HepG2 (cell line): ENCODE measurements at regions not wholly inside any gene's neighbourhood (a gene's known extent, or its start where the extent isn't known, plus 50 kb on each side); places are given as distances from the start of the nearest gene placed in this dataset.
A peak's percentile ranks its signal among the peaks of the same experiment; 100 is the strongest.

Experiments used
- ATAC-seq: fragments of 200-7000 bp; cut with Tn5 transposase; 3 replicates; pipeline ENCODE4 v1.9.1; 2020; ENCODE audit warnings: mild to moderate bottlenecking, moderate library complexity
- BruUV-seq: library from RNA; stranded (reverse); fragments of 400-500 nt; replicated peaks from 2 replicates; lab custom pipeline; 2021; lab: Mats Ljungman, UMichigan
- CTCF ChIA-PET: fragments of 300-600 bp; formaldehyde crosslinking; extraction: SDS; loops from one replicate; lab custom pipeline; 2021; ENCODE audit warnings: low total read pairs, inconsistent platforms, low intra/inter-chr PET ratio; lab: Yijun Ruan, JAX
- POLR2A ChIA-PET: fragments of 350-600 bp; sonication (Branson Sonifier 250); formaldehyde crosslinking; loops from one replicate; lab custom pipeline; 2020; ENCODE audit warnings: antibody characterized with exemption, inconsistent platforms; lab: Yijun Ruan, JAX
- DNase-seq: peaks from one replicate; pipeline ENCODE4 v3.0.0-alpha.2; 2015; ENCODE audit warnings: low spot score
- FAIRE-seq: peaks from 3 replicates; lab custom pipeline; 2011; peaks lifted over from hg19 to GRCh38; lab: Jason Lieb, UNC
- H2AFZ ChIP-seq: one replicate; pipeline ENCODE4 v1.6.1; 2011; ENCODE audit warnings: low read length, inconsistent platforms
- H3K27ac ChIP-seq: fragments of 300-600 bp; 3 replicates; pipeline ENCODE4 v1.8.0; 2011; ENCODE audit warnings: mixed run types, mild to moderate bottlenecking, mixed read lengths, low read length, inconsistent platforms; ENCODE audit not compliant: insufficient read depth; ENCODE audit errors: extremely low read length
- H3K27me3 ChIP-seq, 2 experiments: fragments of 200-600 bp in 1 of 2; 2 replicates in 1 of 2; 3 replicates in 1 of 2; pipeline versions ENCODE4 v1.6.0 to v1.8.0; 2011; ENCODE audit warnings: low read length in 2 of 2, mild to moderate bottlenecking in 2 of 2, moderate library complexity in 2 of 2, inconsistent platforms in 1 of 2; ENCODE audit not compliant: insufficient read depth in 2 of 2, control insufficient read depth in 1 of 2
- H3K36me3 ChIP-seq, 2 experiments: fragments of 200-600 bp in 1 of 2; replicated peaks in 1 of 2; 2 replicates in 1 of 2; 3 replicates in 1 of 2; pipeline versions ENCODE4 v1.5.1 to v1.8.0; 2011; ENCODE audit warnings: low read length in 2 of 2, inconsistent platforms in 1 of 2; ENCODE audit not compliant: insufficient read depth in 2 of 2, control insufficient read depth in 1 of 2
- H3K4me1 ChIP-seq: 2 replicates; pipeline ENCODE4 v1.5.1; 2012; ENCODE audit warnings: low read length, inconsistent platforms; ENCODE audit not compliant: insufficient read depth
- H3K4me2 ChIP-seq: 2 replicates; pipeline ENCODE4 v1.6.0; 2011; ENCODE audit warnings: low read depth, low read length, inconsistent platforms
- H3K4me3 ChIP-seq, 3 experiments: fragments of 200-600 bp in 1 of 3; sonication (generic), shearing (Covaris generic) in 1 of 3; replicated peaks in 1 of 3; 2 replicates each; pipeline ENCODE4 v1.5.1; 2011 to 2016; ENCODE audit warnings: low read length in 3 of 3, inconsistent platforms in 2 of 3, low read depth in 2 of 3, mild to moderate bottlenecking in 2 of 3, control low read depth in 1 of 3, mixed read lengths in 1 of 3; ENCODE audit not compliant: insufficient read depth in 1 of 3
- H3K79me2 ChIP-seq: one replicate; pipeline ENCODE4 v1.6.1; 2011; ENCODE audit warnings: low read length, inconsistent platforms; ENCODE audit not compliant: insufficient read depth
- H3K9ac ChIP-seq: 2 replicates; pipeline ENCODE4 v1.6.0; 2011; ENCODE audit warnings: mild to moderate bottlenecking, low read depth, low read length, inconsistent platforms; ENCODE audit not compliant: insufficient read depth
- H3K9me3 ChIP-seq: 2 replicates; pipeline ENCODE4 v1.5.1; 2012; ENCODE audit warnings: mild to moderate bottlenecking, low read length
- H4K20me1 ChIP-seq: 2 replicates; pipeline ENCODE4 v1.6.0; 2011; ENCODE audit warnings: inconsistent platforms, mild to moderate bottlenecking, low read length, moderate library complexity; ENCODE audit not compliant: insufficient read depth
- ARNTL ChIP-seq: sonication (generic); formaldehyde crosslinking; IDR thresholded peaks from 2 replicates; pipeline ENCODE4 v1.4.0; 2020; ENCODE audit warnings: mild to moderate bottlenecking, missing genetic modification reagents
- ATF7 ChIP-seq, 2 experiments: fragments of 450-650 bp in 1 of 2; sonication (generic) in 1 of 2; formaldehyde crosslinking in 1 of 2; IDR thresholded peaks; 2 replicates each; pipeline versions ENCODE4 v1.4.0 to v1.6.1; 2016 to 2020; ENCODE audit warnings: antibody characterized with exemption in 1 of 2, mild to moderate bottlenecking in 1 of 2, missing genetic modification reagents in 1 of 2
- CEBPB ChIP-seq: IDR thresholded peaks from 2 replicates; pipeline ENCODE4 v1.6.1; 2011; ENCODE audit warnings: low read depth, low read length, improper control_type of control experiment, borderline replicate concordance
- CEBPG ChIP-seq: IDR thresholded peaks from 2 replicates; pipeline ENCODE4 v1.6.1; 2016
- CREM ChIP-seq, 2 experiments: sonication (generic) in 1 of 2; formaldehyde crosslinking in 1 of 2; IDR thresholded peaks; 2 replicates each; pipeline versions ENCODE4 v1.4.0 to v1.6.1; 2016 to 2020; ENCODE audit warnings: antibody characterized with exemption in 1 of 2, mild to moderate bottlenecking in 1 of 2, missing genetic modification reagents in 1 of 2
- HOXA5 ChIP-seq: sonication (generic); formaldehyde crosslinking; IDR thresholded peaks from 2 replicates; pipeline ENCODE4 v1.4.0; 2020; ENCODE audit warnings: missing genetic modification reagents
- KDM1A ChIP-seq: IDR thresholded peaks from 2 replicates; pipeline ENCODE4 v1.6.1; 2016; ENCODE audit warnings: missing compliant biosample characterization
- MAFG ChIP-seq: sonication (generic); formaldehyde crosslinking; IDR thresholded peaks from 2 replicates; pipeline ENCODE4 v1.5.1; 2020; ENCODE audit warnings: mild to moderate bottlenecking, missing genetic modification reagents
- NONO ChIP-seq, 2 experiments: fragments of 450-650 bp in 1 of 2; sonication (generic) in 1 of 2; formaldehyde crosslinking in 1 of 2; IDR thresholded peaks in 1 of 2; conservative IDR thresholded peaks in 1 of 2; 2 replicates each; pipeline versions ENCODE4 v1.6.1 to v1.8.0; 2017 to 2022; ENCODE audit warnings: mild to moderate bottlenecking in 1 of 2, missing genetic modification reagents in 1 of 2, moderate library complexity in 1 of 2
- NR3C1 ChIP-seq: sonication (generic); formaldehyde crosslinking; IDR thresholded peaks from 2 replicates; pipeline ENCODE4 v1.4.0; 2020; ENCODE audit warnings: missing genetic modification reagents
- PHF5A ChIP-seq: IDR thresholded peaks from one replicate; pipeline ENCODE4 v1.6.1; 2018; ENCODE audit warnings: low read depth, missing genetic modification reagents; ENCODE audit not compliant: unreplicated experiment
- RORA ChIP-seq: sonication (generic); formaldehyde crosslinking; IDR thresholded peaks from 2 replicates; pipeline ENCODE4 v1.5.0; 2020; ENCODE audit warnings: mild to moderate bottlenecking, missing genetic modification reagents, moderate library complexity
- WIZ ChIP-seq: sonication (generic); formaldehyde crosslinking; IDR thresholded peaks from 2 replicates; pipeline ENCODE4 v1.5.1; 2020; ENCODE audit warnings: mild to moderate bottlenecking, missing genetic modification reagents
- ZBTB3 ChIP-seq: sonication (generic); formaldehyde crosslinking; IDR thresholded peaks from 2 replicates; pipeline ENCODE4 v1.4.0; 2020; ENCODE audit warnings: low read depth, mild to moderate bottlenecking, moderate library complexity, missing genetic modification reagents, borderline replicate concordance
- ZFP37 ChIP-seq: sonication (generic); formaldehyde crosslinking; IDR thresholded peaks from 2 replicates; pipeline ENCODE4 v1.4.0; 2020; ENCODE audit warnings: missing genetic modification reagents, borderline replicate concordance
- ZFP82 ChIP-seq: sonication (generic); formaldehyde crosslinking; IDR thresholded peaks from 2 replicates; pipeline ENCODE4 v1.5.1; 2020; ENCODE audit warnings: mild to moderate bottlenecking, missing genetic modification reagents, borderline replicate concordance
- ZNF253 ChIP-seq: sonication (generic); formaldehyde crosslinking; IDR thresholded peaks from 2 replicates; pipeline ENCODE4 v1.8.0; 2022; ENCODE audit warnings: mild to moderate bottlenecking, missing genetic modification reagents, borderline replicate concordance
- ZNF34 ChIP-seq: sonication (generic); formaldehyde crosslinking; IDR thresholded peaks from 2 replicates; pipeline ENCODE4 v1.4.0; 2020; ENCODE audit warnings: mild to moderate bottlenecking, missing genetic modification reagents, borderline replicate concordance
- ZNF343 ChIP-seq: sonication (generic); formaldehyde crosslinking; IDR thresholded peaks from 2 replicates; pipeline ENCODE4 v1.4.0; 2020; ENCODE audit warnings: mild to moderate bottlenecking, missing genetic modification reagents
- ZNF644 ChIP-seq: IDR thresholded peaks from 2 replicates; pipeline ENCODE4 v1.6.1; 2016; ENCODE audit warnings: low read depth
- WGBS: methylation state at CpG from one replicate; pipeline ENCODE4 v1.1.6; 2017; ENCODE audit warnings: low lambda C conversion rate; 5-methylcytosine and 5-hydroxymethylcytosine counted together
- in situ Hi-C: cut with HindIII; loops from 2 replicates; pipeline ENCODE4 v1.10.0; 2017; ENCODE audit warnings: low pct_unique_long_range_greater_than_20kb; ENCODE audit not compliant: extremely low pct_ligation_motif_present
- intact Hi-C: fragments of 100-400 bp; cut with micrococcal nuclease; formaldehyde crosslinking; loops from one replicate; pipeline ENCODE4 v1.10.0; 2022; ENCODE audit not compliant: unreplicated experiment
- TF ChIP-seq, protein P1 (sequence below), 2 experiments: fragments of 450-650 bp in 1 of 2; sonication (generic) in 1 of 2; formaldehyde crosslinking; IDR thresholded peaks; 2 replicates each; pipeline versions ENCODE4 v1.5.0 to v1.8.0; 2020 to 2022; ENCODE audit warnings: mild to moderate bottlenecking in 1 of 2, missing genetic modification reagents in 1 of 2
- TF ChIP-seq, protein P2 (sequence below): IDR thresholded peaks from 2 replicates; pipeline ENCODE4 v1.6.1; 2016; ENCODE audit warnings: low read depth, control low read depth
- TF ChIP-seq, protein P3 (sequence below): IDR thresholded peaks from 2 replicates; pipeline ENCODE4 v1.6.1; 2016

DNA sequence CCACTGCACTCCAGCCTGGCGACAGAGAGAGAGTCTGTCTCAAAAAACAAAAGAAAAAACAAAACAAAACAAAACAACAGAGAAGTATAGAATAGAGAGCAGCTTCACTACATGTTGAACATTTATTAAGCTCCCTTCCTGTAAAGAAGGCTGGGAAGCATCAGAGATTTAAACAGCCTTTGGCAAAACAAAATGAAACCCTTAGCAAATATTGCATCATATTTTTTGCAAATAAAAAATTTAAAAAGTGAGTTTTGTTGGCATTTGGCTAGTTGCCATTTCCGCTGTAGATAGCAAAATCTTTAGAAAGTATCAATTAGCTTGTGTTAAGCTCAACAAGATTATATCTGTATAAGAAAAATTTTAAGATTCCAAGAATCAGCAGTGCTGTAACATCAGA lies 151.2 kb downstream of the SERPINI1 start:
- H3K4me3 ChIP-seq = no peak overlapping the region
- no TSS peak for BruUV-seq
- no peak overlapping the region for H2AFZ ChIP-seq
- H3K9ac ChIP-seq = no peak overlapping the region
- FAIRE-seq = no peak
- DNase-seq = no peak
- in situ Hi-C loops (no loop called here), intact Hi-C loops (no loop called here)
- ATAC-seq = no peak
- no peaks in the 10 kb centered on the region for H3K9me3 ChIP-seq
- H3K36me3 ChIP-seq = no peaks in the 10 kb centered on the region
- H3K79me2 ChIP-seq = no peaks in the 10 kb centered on the region
- no peaks in the 10 kb centered on the region; a peak in 1 of 5 replicates for H3K27me3 ChIP-seq
- peaks cover 12% of the 10 kb centered on the region for H3K4me1 ChIP-seq
- WGBS = 26% methylated on average over 2 of the region's 2 CpGs
- peak overlapping the region; percentile 6; the same call in 1 of the 2 replicates for H3K4me2 ChIP-seq
- CTCF ChIA-PET = no interaction called here
- no peaks in the 10 kb centered on the region for H4K20me1 ChIP-seq
- no peak overlapping the region for H3K27ac ChIP-seq
- POLR2A ChIA-PET = no interaction called here
- no peak for TF ChIP-seq ZFP37
- no peak for TF ChIP-seq ZNF343
- TF ChIP-seq, protein P1, sequence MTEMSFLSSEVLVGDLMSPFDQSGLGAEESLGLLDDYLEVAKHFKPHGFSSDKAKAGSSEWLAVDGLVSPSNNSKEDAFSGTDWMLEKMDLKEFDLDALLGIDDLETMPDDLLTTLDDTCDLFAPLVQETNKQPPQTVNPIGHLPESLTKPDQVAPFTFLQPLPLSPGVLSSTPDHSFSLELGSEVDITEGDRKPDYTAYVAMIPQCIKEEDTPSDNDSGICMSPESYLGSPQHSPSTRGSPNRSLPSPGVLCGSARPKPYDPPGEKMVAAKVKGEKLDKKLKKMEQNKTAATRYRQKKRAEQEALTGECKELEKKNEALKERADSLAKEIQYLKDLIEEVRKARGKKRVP (CRISPR knock-in tag; IDR thresholded peaks at IDR 0.05) = peak in 1 of 2 experiments; percentile 91; a peak in 2 of 4 replicates
- no peak for TF ChIP-seq CREM (IDR thresholded peaks at IDR 0.05)
- no peak for TF ChIP-seq CREM (CRISPR knock-in tag; IDR thresholded peaks at IDR 0.05)
- TF ChIP-seq ZNF34 = no peak
- no peak for TF ChIP-seq ZNF253 (CRISPR knock-in tag)
- no peak for TF ChIP-seq WIZ (CRISPR knock-in tag)
- no peak for TF ChIP-seq ZFP82 (CRISPR knock-in tag)
- TF ChIP-seq RORA (CRISPR knock-in tag) = no peak
- TF ChIP-seq ATF7 (IDR thresholded peaks at IDR 0.05) = peak; percentile 42; the same call in 1 of the 2 replicates
- no peak for TF ChIP-seq ATF7 (CRISPR knock-in tag; IDR thresholded peaks at IDR 0.05)
- TF ChIP-seq, protein P2, sequence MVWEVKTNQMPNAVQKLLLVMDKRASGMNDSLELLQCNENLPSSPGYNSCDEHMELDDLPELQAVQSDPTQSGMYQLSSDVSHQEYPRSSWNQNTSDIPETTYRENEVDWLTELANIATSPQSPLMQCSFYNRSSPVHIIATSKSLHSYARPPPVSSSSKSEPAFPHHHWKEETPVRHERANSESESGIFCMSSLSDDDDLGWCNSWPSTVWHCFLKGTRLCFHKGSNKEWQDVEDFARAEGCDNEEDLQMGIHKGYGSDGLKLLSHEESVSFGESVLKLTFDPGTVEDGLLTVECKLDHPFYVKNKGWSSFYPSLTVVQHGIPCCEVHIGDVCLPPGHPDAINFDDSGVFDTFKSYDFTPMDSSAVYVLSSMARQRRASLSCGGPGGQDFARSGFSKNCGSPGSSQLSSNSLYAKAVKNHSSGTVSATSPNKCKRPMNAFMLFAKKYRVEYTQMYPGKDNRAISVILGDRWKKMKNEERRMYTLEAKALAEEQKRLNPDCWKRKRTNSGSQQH (CRISPR knock-in tag) = no peak
- TF ChIP-seq, protein P3, sequence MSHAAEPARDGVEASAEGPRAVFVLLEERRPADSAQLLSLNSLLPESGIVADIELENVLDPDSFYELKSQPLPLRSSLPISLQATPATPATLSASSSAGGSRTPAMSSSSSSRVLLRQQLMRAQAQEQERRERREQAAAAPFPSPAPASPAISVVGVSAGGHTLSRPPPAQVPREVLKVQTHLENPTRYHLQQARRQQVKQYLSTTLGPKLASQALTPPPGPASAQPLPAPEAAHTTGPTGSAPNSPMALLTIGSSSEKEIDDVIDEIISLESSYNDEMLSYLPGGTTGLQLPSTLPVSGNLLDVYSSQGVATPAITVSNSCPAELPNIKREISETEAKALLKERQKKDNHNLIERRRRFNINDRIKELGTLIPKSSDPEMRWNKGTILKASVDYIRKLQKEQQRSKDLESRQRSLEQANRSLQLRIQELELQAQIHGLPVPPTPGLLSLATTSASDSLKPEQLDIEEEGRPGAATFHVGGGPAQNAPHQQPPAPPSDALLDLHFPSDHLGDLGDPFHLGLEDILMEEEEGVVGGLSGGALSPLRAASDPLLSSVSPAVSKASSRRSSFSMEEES = no peak
- no peak for TF ChIP-seq NONO (IDR thresholded peaks at IDR 0.05)
- TF ChIP-seq NONO (CRISPR knock-in tag; conservative IDR thresholded peaks at IDR 0.05) = no peak
- no peak for TF ChIP-seq ZBTB3 (CRISPR knock-in tag)
- TF ChIP-seq CEBPB = 0 out of 2 replicates have a peak, but pooled peaks have one; percentile 39
- TF ChIP-seq PHF5A (CRISPR knock-in tag) = no peak
- TF ChIP-seq CEBPG (CRISPR knock-in tag) = peak; percentile 52
- no peak for TF ChIP-seq ARNTL
- TF ChIP-seq KDM1A (CRISPR knock-in tag) = no peak
- TF ChIP-seq HOXA5 = no peak
- no peak for TF ChIP-seq MAFG
- no peak for TF ChIP-seq NR3C1 (CRISPR knock-in tag)
- no peak for TF ChIP-seq ZNF644 (CRISPR knock-in tag)
